NCI-H1694 treated with DMSO at 0.1 percent for 48 hours (cell line): ENCODE measurements at regions not wholly inside any gene's neighbourhood (a gene's known extent, or its start where the extent isn't known, plus 50 kb on each side); places are given as distances from the start of the nearest gene placed in this dataset.

Experiments
- DNase-seq: peaks from one replicate; lab custom pipeline; 2025; lab: John Stamatoyannopoulos, UW

- peak; percentile 50 for DNase-seq
Measured at GRCh38 chr9:693201-694091, 148.1 kb upstream of the DMRT1 start.

DNA sequence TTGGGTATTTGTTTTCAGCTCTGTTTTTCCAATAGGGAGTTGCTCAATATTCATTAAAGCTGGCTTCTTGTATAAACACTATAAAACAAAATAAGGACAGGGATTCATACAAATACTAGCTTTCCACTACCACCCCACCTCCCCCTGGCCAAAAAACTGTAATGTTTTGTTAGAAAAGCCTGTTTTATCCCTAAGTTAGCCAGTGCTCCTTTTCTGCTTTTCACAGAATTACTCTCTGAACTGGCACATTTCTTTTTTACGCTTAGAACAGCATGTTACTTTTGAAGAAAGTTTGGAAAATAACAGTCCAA lies 147.4 kb upstream of the DMRT1 start:
- no peak for DNase-seq

DNA sequence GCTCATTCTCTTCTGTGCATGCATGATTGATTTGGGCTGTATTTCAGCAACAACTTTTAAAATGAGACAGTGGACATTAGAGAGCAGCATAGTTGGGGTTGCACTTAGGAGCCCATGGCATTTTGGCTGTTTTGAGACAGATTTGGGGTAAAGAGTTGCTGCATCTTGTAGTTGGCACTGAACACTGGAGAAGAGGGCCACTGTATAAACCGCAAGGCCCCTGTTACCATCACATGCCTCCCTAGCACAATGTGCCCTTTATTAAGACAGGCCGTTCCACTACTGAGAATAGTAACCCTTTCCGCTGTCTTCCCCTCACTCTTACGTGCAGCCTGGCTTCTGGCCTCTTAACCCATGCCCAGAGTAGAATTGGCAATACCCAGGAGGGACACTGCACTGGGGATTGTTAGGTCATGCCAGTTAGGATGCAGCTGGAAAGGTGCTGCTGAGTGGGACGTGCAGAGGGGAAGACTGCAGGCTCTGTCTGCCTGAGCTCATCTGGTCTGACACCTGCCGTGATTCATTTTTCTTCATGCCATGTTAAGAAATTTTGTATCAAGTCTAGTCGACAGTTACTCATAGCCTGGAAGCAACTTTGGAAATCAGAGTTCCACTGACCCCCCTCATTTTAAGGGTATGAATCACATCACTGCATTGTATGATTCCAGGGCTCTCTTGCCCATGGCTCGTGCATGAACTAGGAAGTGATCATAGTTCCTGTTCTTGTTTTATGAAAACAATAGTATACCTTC lies 146.9 kb upstream of the DMRT1 start:
- no peak for DNase-seq

GRCh38 chr9:695252-695651 lies 146.2 kb upstream of the DMRT1 start:
- DNase-seq, result no peak

DNA sequence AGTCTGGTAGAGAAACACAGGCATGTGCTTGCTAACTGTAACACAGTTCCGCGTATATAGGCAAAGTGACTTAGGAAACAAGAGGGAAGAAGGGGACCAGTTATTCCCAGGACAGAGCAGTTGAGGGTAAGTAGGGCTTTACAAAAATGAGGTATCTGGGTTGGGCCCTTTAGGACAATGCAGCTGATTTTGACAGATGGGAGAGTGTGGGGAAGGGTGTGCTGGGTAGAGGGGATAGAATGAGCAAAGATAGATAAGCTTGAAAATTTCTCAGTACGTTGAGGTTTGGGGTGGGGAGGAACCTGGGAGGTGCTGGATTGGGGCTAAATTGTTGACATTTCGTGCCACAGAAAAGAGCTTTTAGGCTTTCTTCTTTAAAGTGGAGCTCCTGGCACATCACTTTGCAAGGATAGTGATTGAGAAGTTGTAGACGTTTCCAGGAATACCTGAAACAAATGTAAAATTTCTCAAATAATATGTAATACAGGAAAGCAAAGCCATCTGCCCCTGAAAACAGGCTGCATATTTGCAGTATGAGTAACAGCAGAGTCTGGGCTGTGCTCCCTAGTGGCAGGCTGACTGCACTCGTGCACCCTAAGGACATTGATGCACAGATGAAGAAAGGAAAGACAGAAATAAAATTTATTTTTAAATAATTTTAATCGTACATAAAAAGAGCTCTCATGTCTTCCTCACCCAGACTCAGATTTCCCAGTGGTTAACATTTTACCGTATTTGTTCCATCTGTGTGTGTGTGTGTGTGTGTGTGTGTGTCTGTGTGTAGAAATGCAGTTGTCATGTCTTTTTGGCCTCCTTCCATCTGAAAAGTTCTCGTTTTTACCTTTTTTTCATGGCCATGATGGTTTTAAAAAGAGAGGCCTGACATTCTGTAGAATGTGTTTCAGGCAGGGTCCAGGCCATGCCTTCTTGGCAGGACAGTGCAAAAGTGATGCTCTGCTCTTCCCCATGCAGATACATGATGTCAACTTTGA lies 144.9 kb upstream of the DMRT1 start:
- DNase-seq, result peak; percentile 44

GRCh38 chr9:698276-698675 lies 143.2 kb upstream of the DMRT1 start:
- DNase-seq, result no peak

- DNase-seq, result no peak
Measured at GRCh38 chr9:698954-699353, 142.5 kb upstream of the DMRT1 start.

DNA sequence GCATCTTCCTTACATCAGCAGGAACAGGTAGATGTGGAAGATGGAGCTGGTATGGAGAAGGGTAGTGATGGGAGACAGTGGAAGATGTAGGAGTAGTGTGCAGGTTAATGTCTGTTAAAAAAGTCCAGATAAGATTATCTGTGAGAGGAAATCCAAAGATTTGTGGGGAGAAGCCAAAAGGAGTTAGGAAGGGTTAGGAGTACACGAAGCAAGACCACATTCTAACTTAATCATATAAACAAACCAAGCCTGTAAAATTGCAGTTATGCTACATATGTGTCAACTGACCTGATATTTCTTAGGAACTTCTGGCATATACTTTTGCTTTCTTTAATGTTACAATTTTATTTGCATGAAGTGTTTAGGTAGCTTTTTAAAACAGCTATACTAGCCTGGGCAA lies 142.1 kb upstream of the DMRT1 start:
- no peak for DNase-seq

GRCh38 chr9:700365-701282 lies 140.9 kb upstream of the DMRT1 start:
- DNase-seq, result no peak

DNA sequence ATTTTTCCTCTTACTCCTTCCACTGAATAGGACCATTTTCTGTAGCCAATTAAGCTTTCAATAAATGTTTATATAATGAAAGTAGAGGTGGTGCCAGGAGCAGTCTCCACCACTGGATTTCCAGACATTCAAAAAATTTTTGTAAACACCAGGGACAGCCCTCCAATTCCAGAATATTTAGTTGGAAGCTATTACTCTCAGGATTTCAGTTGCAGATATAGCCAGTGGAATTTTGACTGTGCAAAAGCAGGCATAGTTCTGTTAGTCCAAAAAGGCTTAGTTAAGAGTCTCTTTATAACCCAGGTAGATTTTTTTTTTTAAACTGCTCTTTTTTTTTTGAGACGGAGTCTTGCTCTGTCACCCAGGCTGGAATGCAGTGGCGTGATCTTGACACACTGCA lies 138.1 kb upstream of the DMRT1 start:
- DNase-seq, result no peak

GRCh38 chr9:706073-706472 lies 135.4 kb upstream of the DMRT1 start:
- DNase-seq, result no peak

DNA sequence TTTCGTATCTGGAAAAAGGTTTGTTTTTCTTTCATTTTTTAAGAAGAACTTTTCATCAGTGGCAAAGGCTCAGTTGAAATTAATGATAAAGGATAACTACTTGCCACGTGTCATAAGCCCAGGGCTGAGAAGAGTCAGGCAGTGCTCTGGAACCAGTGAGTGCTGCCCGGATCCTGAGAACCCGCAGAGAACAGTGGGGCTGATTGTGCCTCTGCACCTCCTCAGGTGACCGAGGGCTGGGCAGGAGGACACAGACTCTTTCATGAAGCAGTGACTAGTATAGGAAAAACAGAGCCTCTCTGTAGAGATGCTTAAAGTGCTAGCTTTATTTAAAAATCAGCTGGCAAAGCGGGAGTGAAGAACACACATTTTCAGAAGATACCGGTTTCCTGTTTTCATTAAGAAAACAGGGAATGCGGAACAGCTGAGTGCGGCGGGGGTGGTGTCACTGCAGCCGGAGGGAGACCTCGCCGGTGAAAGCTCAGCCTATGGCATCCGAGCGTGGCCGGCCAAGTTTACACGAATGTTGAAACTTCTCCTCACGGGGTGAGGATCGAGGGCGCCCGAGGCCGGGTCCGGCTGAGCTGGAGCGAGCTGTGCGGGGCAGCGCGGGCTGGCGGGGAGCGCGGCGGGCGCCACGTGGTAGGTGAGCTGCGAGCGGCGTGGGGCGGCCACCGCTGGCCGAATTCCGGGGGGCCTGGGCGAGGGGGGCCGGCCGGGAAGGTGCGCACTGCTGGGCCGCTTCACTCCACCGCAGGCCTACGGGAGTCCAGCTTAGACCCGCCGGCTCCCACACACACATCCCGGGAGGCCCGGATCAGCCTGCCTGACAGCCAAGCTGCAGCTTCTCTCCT lies 134.7 kb upstream of the DMRT1 start:
- no peak for DNase-seq

- DNase-seq, result no peak
Measured at GRCh38 chr9:708182-708550, 133.3 kb upstream of the DMRT1 start.

DNA sequence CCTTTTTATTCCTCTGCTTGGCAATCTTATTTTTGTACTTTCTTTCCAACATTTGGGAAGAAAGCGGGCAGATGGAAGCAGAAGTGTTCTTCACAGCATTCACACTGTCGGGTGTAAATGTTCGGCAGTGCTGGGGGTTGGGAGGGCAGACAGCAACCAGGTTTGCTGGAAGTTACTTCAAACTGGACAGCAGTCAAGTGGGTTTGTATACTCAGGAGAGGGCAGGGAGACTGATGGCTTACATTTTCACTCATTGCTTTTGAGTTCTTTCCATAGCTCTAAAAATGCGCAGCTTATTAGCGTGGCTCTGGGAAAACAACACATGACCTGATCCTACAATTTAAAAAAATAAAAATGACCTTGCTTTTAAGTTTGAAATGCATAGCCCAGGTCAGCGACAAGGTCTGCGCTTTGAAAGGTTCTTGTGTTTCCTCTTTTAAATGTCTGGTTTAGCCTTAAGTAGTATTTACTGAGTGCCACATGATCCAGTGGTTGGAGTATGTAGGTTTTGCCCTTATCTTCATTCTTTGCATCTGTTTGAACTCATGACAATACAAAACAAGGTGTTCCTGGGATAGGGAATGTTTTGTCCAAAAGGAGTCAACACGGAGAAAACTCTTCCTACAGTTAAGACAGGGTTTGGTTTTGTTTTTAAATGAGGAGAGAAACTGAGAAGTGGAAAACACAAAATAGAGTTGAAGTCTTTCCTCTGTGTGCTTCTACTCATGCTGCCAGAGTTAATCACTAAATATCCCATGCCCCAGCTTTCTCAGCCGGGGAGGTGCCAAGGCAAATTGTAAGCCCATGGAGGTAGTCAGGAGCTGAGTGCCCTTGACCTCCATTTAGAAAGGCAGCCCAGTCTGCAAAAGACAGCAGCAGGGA lies 132.7 kb upstream of the DMRT1 start:
- no peak for DNase-seq

- DNase-seq, result no peak
Measured at GRCh38 chr9:710951-711745, 130.3 kb upstream of the DMRT1 start.

DNA sequence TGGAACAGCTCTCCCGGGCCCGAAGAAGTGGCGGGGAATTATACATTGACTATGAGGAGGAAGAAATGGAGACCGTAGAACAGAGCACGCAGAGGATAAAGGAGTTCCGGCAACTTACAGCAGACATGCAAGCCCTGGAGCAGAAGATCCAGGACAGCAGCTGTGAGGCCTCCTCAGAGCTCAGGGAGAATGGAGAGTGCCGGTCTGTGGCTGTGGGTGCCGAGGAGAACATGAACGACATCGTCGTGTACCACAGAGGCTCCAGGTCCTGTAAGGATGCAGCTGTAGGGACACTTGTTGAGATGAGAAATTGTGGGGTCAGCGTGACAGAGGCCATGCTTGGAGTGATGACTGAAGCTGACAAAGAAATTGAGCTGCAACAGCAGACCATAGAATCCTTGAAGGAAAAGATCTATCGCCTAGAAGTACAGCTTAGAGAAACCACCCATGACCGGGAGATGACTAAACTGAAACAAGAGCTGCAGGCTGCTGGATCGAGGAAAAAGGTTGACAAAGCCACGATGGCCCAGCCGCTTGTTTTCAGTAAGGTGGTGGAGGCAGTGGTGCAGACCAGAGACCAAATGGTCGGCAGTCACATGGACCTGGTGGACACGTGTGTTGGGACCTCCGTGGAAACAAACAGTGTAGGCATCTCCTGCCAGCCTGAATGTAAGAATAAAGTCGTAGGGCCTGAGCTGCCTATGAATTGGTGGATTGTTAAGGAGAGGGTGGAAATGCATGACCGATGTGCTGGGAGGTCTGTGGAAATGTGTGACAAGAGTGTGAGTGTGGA lies 129.5 kb upstream of the DMRT1 start:
- DNase-seq, result no peak

- DNase-seq, result no peak
Measured at GRCh38 chr9:712643-713042, 128.9 kb upstream of the DMRT1 start.

DNA sequence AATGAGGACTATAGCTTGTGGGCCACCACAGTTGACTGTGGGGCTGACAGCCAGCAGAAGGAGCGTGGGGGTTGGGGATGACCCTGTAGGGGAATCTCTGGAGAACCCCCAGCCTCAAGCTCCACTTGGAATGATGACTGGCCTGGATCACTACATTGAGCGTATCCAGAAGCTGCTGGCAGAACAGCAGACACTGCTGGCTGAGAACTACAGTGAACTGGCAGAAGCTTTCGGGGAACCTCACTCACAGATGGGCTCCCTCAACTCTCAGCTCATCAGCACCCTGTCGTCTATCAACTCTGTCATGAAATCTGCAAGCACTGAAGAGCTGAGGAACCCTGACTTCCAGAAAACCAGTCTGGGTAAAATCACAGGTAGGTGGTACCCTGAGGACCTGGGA lies 128.4 kb upstream of the DMRT1 start:
- DNase-seq, result no peak
